Breast epithelium (tissue), 4 donors: ENCODE measurements at regions not wholly inside any gene's neighbourhood (a gene's known extent, or its start where the extent isn't known, plus 50 kb on each side); places are given as distances from the start of the nearest gene placed in this dataset.

ENCODE experiments used
- DNase-seq, 2 donors: peaks; one replicate each; pipeline ENCODE4 v3.0.0-alpha.2; 2019; ENCODE audit warnings: low spot score in 2 of 2
- H3K27ac ChIP-seq, 2 donors: fragments of 200-600 bp; sonication (generic) in 1 of 2; one replicate each; pipeline ENCODE4 v1.5.1; 2016 to 2019; ENCODE audit warnings: mild to moderate bottlenecking in 1 of 2
- H3K27me3 ChIP-seq, 2 donors: fragments of 200-600 bp; sonication (generic) in 1 of 2; one replicate each; pipeline versions ENCODE4 v1.5.1 to v1.6.0; 2017 to 2019; ENCODE audit warnings: control low read depth in 1 of 2, mild to moderate bottlenecking in 1 of 2
- H3K36me3 ChIP-seq: fragments of 200-600 bp; one replicate; pipeline ENCODE4 v1.5.1; 2019
- H3K4me1 ChIP-seq, 2 donors: fragments of 200-600 bp; sonication (generic); one replicate each; pipeline ENCODE4 v1.5.1; 2016 to 2019; ENCODE audit warnings: control low read depth in 1 of 2
- H3K4me3 ChIP-seq, 3 donors: fragments of 200-600 bp; sonication (generic); 1 replicate in 2 of 3; 2 replicates in 1 of 3; pipeline ENCODE4 v1.5.1; 2016 to 2019; ENCODE audit warnings: mild to moderate bottlenecking in 3 of 3, moderate library complexity in 2 of 3
- H3K9me3 ChIP-seq, 2 donors: fragments of 200-600 bp; sonication (generic) in 1 of 2; one replicate each; pipeline ENCODE4 v1.5.1; 2016 to 2019; ENCODE audit warnings: control low read depth in 1 of 2
- CTCF ChIP-seq, 3 donors: fragments of 450-650 bp; IDR thresholded peaks; one replicate each; pipeline ENCODE4 v1.5.1; 2016 to 2017; ENCODE audit warnings: antibody characterized with exemption in 3 of 3, mild to moderate bottlenecking in 3 of 3, moderate library complexity in 3 of 3
- POLR2A ChIP-seq: fragments of 450-650 bp; IDR thresholded peaks from one replicate; pipeline ENCODE4 v1.6.1; 2016; ENCODE audit warnings: antibody characterized with exemption, mild to moderate bottlenecking, moderate library complexity
- POLR2AphosphoS5 ChIP-seq, 3 donors: sonication (generic); formaldehyde crosslinking; IDR thresholded peaks; one replicate each; pipeline ENCODE4 v1.6.1; 2017; ENCODE audit warnings: antibody characterized with exemption in 3 of 3
- intact Hi-C: fragments of 100-400 bp; cut with DNase I; formaldehyde crosslinking; loops from one replicate; pipeline ENCODE4 v1.15.1; 2023; ENCODE audit warnings: low total_unique reads

GRCh38 chr10:20508921-20509320, 388.2 kb downstream of the NEBL start:
- intact Hi-C loops = no loop called here
- H3K9me3 ChIP-seq = no peaks in the 10 kb centered on the region
- DNase-seq = no peak
- no peaks in the 10 kb centered on the region for H3K4me1 ChIP-seq
- H3K27me3 ChIP-seq = no peaks in the 10 kb centered on the region
- H3K4me3 ChIP-seq = no peak overlapping the region
- TF ChIP-seq CTCF (IDR thresholded peaks at IDR 0.05) = no peak
- no peak for TF ChIP-seq POLR2A
- TF ChIP-seq POLR2AphosphoS5 (IDR thresholded peaks at IDR 0.05) = no peak
- H3K36me3 ChIP-seq = no peaks in the 10 kb centered on the region
- no peak overlapping the region for H3K27ac ChIP-seq

GRCh38 chr10:20502903-20503585, 394.1 kb downstream of the NEBL start:
- Histone ChIP-seq H3K4me3 (no peak overlapping the region), H3K27ac (no peak overlapping the region), H3K9me3 (no peaks in the 10 kb centered on the region), H3K27me3 (no peaks in the 10 kb centered on the region), H3K36me3 (no peaks in the 10 kb centered on the region), H3K4me1 (no peaks in the 10 kb centered on the region)
- TF ChIP-seq POLR2A (no peak), POLR2AphosphoS5 (IDR thresholded peaks at IDR 0.05) (no peak), CTCF (IDR thresholded peaks at IDR 0.05) (no peak)
- DNase-seq = no peak
- intact Hi-C loops = no loop called here

- no peak for DNase-seq
- no peaks in the 10 kb centered on the region for H3K36me3 ChIP-seq
- intact Hi-C loops = no loop called here
- H3K27ac ChIP-seq = no peak overlapping the region
- no peaks in the 10 kb centered on the region for H3K4me1 ChIP-seq
- peaks cover 5 to 8% of the 10 kb centered on the region in 2 donors for H3K9me3 ChIP-seq
- TF ChIP-seq POLR2AphosphoS5 (IDR thresholded peaks at IDR 0.05) (no peak), CTCF (IDR thresholded peaks at IDR 0.05) (no peak), POLR2A (no peak)
- H3K4me3 ChIP-seq = no peak overlapping the region
- H3K27me3 ChIP-seq = no peaks in the 10 kb centered on the region
These were observed 402.6 kb downstream of the NEBL start for GRCh38 chr10:20494474-20494873.

GRCh38 chr10:20492447-20492846, 404.7 kb downstream of the NEBL start:
- no peak for TF ChIP-seq CTCF (IDR thresholded peaks at IDR 0.05)
- TF ChIP-seq POLR2A = no peak
- TF ChIP-seq POLR2AphosphoS5 (IDR thresholded peaks at IDR 0.05) = no peak
- Histone ChIP-seq H3K9me3 (peaks cover 5 to 8% of the 10 kb centered on the region in 2 donors), H3K27ac (no peak overlapping the region), H3K4me1 (no peaks in the 10 kb centered on the region), H3K4me3 (no peak overlapping the region), H3K36me3 (no peaks in the 10 kb centered on the region), H3K27me3 (no peaks in the 10 kb centered on the region)
- intact Hi-C loops = no loop called here
- no peak for DNase-seq

GRCh38 chr10:20489961-20490360, 407.1 kb downstream of the NEBL start:
- Histone ChIP-seq H3K4me3 (no peak overlapping the region), H3K9me3 (peaks cover 5 to 8% of the 10 kb centered on the region in 2 donors), H3K27me3 (no peaks in the 10 kb centered on the region), H3K4me1 (no peaks in the 10 kb centered on the region), H3K36me3 (no peaks in the 10 kb centered on the region), H3K27ac (no peak overlapping the region)
- no peak for DNase-seq
- TF ChIP-seq POLR2AphosphoS5 (IDR thresholded peaks at IDR 0.05) (no peak), CTCF (IDR thresholded peaks at IDR 0.05) (no peak)
- intact Hi-C loops = no loop called here
